ENCODE measurements at regions not wholly inside any gene's neighbourhood (a gene's known extent, or its start where the extent isn't known, plus 50 kb on each side); places are given as distances from the start of the nearest gene placed in this dataset.

- TF ChIP-seq CTCF (IDR thresholded peaks at IDR 0.05; ENCODE audit: insufficient read depth, low read length, poor library complexity, severe bottlenecking): no peak
- H3K36me3 ChIP-seq (ENCODE audit: control insufficient read depth, insufficient read depth, low read length): no peaks in the 10 kb centered on the region
- no peak overlapping the region for H3K4me3 ChIP-seq (ENCODE audit: low read depth, low read length)
- H3K27me3 ChIP-seq (ENCODE audit: control insufficient read depth, insufficient read depth, low read length): no peaks in the 10 kb centered on the region
- DNase-seq (ENCODE audit: low read depth): no peak
These were observed 81.9 kb downstream of the SLC4A3 start for GRCh38 chr2:219709331-219709761.

- H3K27me3 ChIP-seq (ENCODE audit: control insufficient read depth, insufficient read depth, low read length): no peaks in the 10 kb centered on the region
- H3K4me3 ChIP-seq (ENCODE audit: low read depth, low read length): no peak overlapping the region
- no peak for DNase-seq (ENCODE audit: low read depth)
- no peaks in the 10 kb centered on the region for H3K36me3 ChIP-seq (ENCODE audit: control insufficient read depth, insufficient read depth, low read length)
- TF ChIP-seq CTCF (IDR thresholded peaks at IDR 0.05; ENCODE audit: insufficient read depth, low read length, poor library complexity, severe bottlenecking): no peak
These were observed 85.7 kb downstream of the SLC4A3 start for GRCh38 chr2:219713110-219713509.

GRCh38 chr2:219714681-219715400 lies 87.4 kb downstream of the SLC4A3 start:
- no peak for DNase-seq (ENCODE audit: low read depth)
- no peak for TF ChIP-seq CTCF (IDR thresholded peaks at IDR 0.05; ENCODE audit: insufficient read depth, low read length, poor library complexity, severe bottlenecking)
- Histone ChIP-seq H3K4me3 (ENCODE audit: low read depth, low read length) (no peak overlapping the region), H3K36me3 (ENCODE audit: control insufficient read depth, insufficient read depth, low read length) (no peaks in the 10 kb centered on the region), H3K27me3 (ENCODE audit: control insufficient read depth, insufficient read depth, low read length) (no peaks in the 10 kb centered on the region)

GRCh38 chr2:219718066-219718465 lies 90.6 kb downstream of the SLC4A3 start:
- no peak for DNase-seq (ENCODE audit: low read depth)
- H3K4me3 ChIP-seq (ENCODE audit: low read depth, low read length): no peak overlapping the region
- H3K27me3 ChIP-seq (ENCODE audit: control insufficient read depth, insufficient read depth, low read length): no peaks in the 10 kb centered on the region
- no peak for TF ChIP-seq CTCF (IDR thresholded peaks at IDR 0.05; ENCODE audit: insufficient read depth, low read length, poor library complexity, severe bottlenecking)
- no peaks in the 10 kb centered on the region for H3K36me3 ChIP-seq (ENCODE audit: control insufficient read depth, insufficient read depth, low read length)

- DNase-seq (ENCODE audit: low read depth): no peak
- TF ChIP-seq CTCF (IDR thresholded peaks at IDR 0.05; ENCODE audit: insufficient read depth, low read length, poor library complexity, severe bottlenecking): no peak
- no peaks in the 10 kb centered on the region for H3K36me3 ChIP-seq (ENCODE audit: control insufficient read depth, insufficient read depth, low read length)
- H3K4me3 ChIP-seq (ENCODE audit: low read depth, low read length): no peak overlapping the region
- no peaks in the 10 kb centered on the region for H3K27me3 ChIP-seq (ENCODE audit: control insufficient read depth, insufficient read depth, low read length)
These were observed 92.1 kb downstream of the SLC4A3 start for GRCh38 chr2:219719521-219719920.

- H3K4me3 ChIP-seq (ENCODE audit: low read depth, low read length): no peak overlapping the region
These were observed 93.5 kb downstream of the SLC4A3 start for GRCh38 chr2:219720956-219721355.

More at GRCh38 chr2:219720956-219721355, 93.5 kb downstream of the SLC4A3 start:
- no peak for TF ChIP-seq CTCF (IDR thresholded peaks at IDR 0.05; ENCODE audit: insufficient read depth, low read length, poor library complexity, severe bottlenecking)
- no peak for DNase-seq (ENCODE audit: low read depth)
- Histone ChIP-seq H3K36me3 (ENCODE audit: control insufficient read depth, insufficient read depth, low read length) (no peaks in the 10 kb centered on the region), H3K27me3 (ENCODE audit: control insufficient read depth, insufficient read depth, low read length) (no peaks in the 10 kb centered on the region)

All from kidney epithelial cell (primary cell).